ENCODE measurements at regions not wholly inside any gene's neighbourhood (a gene's known extent, or its start where the extent isn't known, plus 50 kb on each side); places are given as distances from the start of the nearest gene placed in this dataset.
"Not testable (repeated sequence)": the region's sequence is repeated elsewhere in the genome, so short reads cannot be mapped to it uniquely, and the experiment has no call there.

DNA sequence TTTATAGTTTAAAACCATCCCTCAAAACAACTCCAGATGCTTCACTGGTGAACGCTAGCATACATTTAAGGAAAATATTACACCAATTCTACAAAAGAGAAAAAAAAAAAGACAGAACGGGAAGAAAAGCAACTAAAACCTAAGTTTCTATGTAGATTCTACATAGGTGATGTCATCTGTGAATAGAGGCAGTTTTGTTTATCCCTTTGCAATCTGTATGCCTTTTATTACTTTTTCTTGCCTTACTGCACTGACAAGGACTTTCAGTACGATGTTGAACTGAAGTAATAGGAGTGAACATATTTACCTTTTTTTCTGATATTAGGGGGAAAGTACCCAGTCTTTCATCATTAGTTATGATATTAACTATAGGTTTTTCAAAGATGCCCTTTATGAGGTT, 101.7 kb upstream of the HAO2 start (continued):
- TF ChIP-seq REST (IDR thresholded peaks at IDR 0.05; ENCODE audit: unreplicated experiment) = no peak
- TF ChIP-seq STAT1 (IDR thresholded peaks at IDR 0.05; ENCODE audit: unreplicated experiment) = no peak
- TF ChIP-seq ETS1 (IDR thresholded peaks at IDR 0.05) = no peak
- TF ChIP-seq CREB1 (CRISPR knock-in tag; IDR thresholded peaks at IDR 0.05; ENCODE audit: low read depth) = no peak
- TF ChIP-seq, protein P1, sequence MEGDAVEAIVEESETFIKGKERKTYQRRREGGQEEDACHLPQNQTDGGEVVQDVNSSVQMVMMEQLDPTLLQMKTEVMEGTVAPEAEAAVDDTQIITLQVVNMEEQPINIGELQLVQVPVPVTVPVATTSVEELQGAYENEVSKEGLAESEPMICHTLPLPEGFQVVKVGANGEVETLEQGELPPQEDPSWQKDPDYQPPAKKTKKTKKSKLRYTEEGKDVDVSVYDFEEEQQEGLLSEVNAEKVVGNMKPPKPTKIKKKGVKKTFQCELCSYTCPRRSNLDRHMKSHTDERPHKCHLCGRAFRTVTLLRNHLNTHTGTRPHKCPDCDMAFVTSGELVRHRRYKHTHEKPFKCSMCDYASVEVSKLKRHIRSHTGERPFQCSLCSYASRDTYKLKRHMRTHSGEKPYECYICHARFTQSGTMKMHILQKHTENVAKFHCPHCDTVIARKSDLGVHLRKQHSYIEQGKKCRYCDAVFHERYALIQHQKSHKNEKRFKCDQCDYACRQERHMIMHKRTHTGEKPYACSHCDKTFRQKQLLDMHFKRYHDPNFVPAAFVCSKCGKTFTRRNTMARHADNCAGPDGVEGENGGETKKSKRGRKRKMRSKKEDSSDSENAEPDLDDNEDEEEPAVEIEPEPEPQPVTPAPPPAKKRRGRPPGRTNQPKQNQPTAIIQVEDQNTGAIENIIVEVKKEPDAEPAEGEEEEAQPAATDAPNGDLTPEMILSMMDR (conservative IDR thresholded peaks at IDR 0.05; ENCODE audit: low read depth in 2 of 2) = no peak
- no peak for TF ChIP-seq POLR2AphosphoS5 (IDR thresholded peaks at IDR 0.05; ENCODE audit: low read depth)
- no peak for TF ChIP-seq ZNF114 (CRISPR knock-in tag; IDR thresholded peaks at IDR 0.05)
- no peak for TF ChIP-seq ZNF331 (CRISPR knock-in tag; IDR thresholded peaks at IDR 0.05; ENCODE audit: low read depth)

DNA sequence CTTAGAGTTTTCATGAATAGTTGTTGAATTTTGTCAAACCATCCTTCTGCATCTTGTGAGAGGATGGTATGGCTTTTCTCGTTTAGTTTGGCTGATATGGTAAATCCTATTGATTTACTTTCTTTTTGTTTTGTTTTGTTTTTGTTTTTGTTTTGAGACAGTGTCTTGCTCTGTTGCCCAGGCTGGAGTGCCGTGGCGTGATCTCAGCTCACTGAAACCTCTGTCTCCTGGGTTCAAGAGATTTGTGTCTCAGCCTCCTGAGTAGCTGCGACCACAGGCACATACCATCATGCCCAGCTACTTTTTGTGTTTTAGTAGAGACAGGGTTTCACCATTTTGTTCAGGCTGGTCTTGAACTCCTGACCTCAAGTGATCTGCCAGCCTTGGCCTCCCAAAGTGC, 101.3 kb upstream of the HAO2 start:
- not testable (repeated sequence) for H3K4me3 Mint-ChIP-seq; H3K27me3 Mint-ChIP-seq (ENCODE audit: insufficient read depth, low read depth, poor library complexity); H3K36me3 Mint-ChIP-seq (ENCODE audit: low read depth); H3K27me3 ChIP-seq (ENCODE audit: insufficient read depth); H3K36me3 ChIP-seq (ENCODE audit: insufficient read depth); H3K9me3 Mint-ChIP-seq; H4K20me1 ChIP-seq (replicated peaks; ENCODE audit: insufficient read depth); DNase-seq (ENCODE audit: low spot score); H3K79me2 ChIP-seq (replicated peaks; ENCODE audit: insufficient read depth); H3K27ac ChIP-seq (ENCODE audit: low read depth); H3F3A ChIP-seq (replicated peaks; ENCODE audit: low read depth); H3K4me3 ChIP-seq; H3K4me2 ChIP-seq; H3K4me1 Mint-ChIP-seq; H3K4me1 ChIP-seq (ENCODE audit: insufficient read depth); H3K9me2 ChIP-seq (ENCODE audit: insufficient read depth); H3K27ac Mint-ChIP-seq; H2AFZ ChIP-seq; ATAC-seq

GRCh38 chr1:119268879-119269278, 99.7 kb upstream of the HAO2 start:
- no peaks in the 10 kb centered on the region for H3K9me2 ChIP-seq (ENCODE audit: insufficient read depth)
- DNase-seq (ENCODE audit: low spot score) = no peak
- no peak overlapping the region for H2AFZ ChIP-seq
- no peaks in the 10 kb centered on the region for H3F3A ChIP-seq (replicated peaks; ENCODE audit: low read depth)
- no peak for TF ChIP-seq EZH2 (IDR thresholded peaks at IDR 0.05; ENCODE audit: low read depth, unreplicated experiment)
- TF ChIP-seq CREB1 (CRISPR knock-in tag; IDR thresholded peaks at IDR 0.05; ENCODE audit: low read depth) = no peak
- no peak for TF ChIP-seq NANOG (IDR thresholded peaks at IDR 0.05; ENCODE audit: borderline replicate concordance)
- TF ChIP-seq EZH2phosphoT487 (IDR thresholded peaks at IDR 0.05; ENCODE audit: unreplicated experiment) = no peak
- TF ChIP-seq, protein P1 (conservative IDR thresholded peaks at IDR 0.05; ENCODE audit: low read depth in 2 of 2) = no peak
- H3K27me3 ChIP-seq (ENCODE audit: insufficient read depth) = no peaks in the 10 kb centered on the region
- no peak overlapping the region for H3K27ac ChIP-seq (ENCODE audit: low read depth)
- no peak for ATAC-seq
- H3K36me3 ChIP-seq (ENCODE audit: insufficient read depth) = no peaks in the 10 kb centered on the region
- H3K27ac Mint-ChIP-seq = no peak overlapping the region
- H3K4me1 Mint-ChIP-seq = no peaks in the 10 kb centered on the region
- no peak overlapping the region for H3K4me2 ChIP-seq
- H3K9me3 Mint-ChIP-seq = peaks cover 4% of the 10 kb centered on the region; the same call in 1 of the 3 replicates
- H3K79me2 ChIP-seq (replicated peaks; ENCODE audit: insufficient read depth) = no peaks in the 10 kb centered on the region
- H4K20me1 ChIP-seq (replicated peaks; ENCODE audit: insufficient read depth) = no peaks in the 10 kb centered on the region
- H3K36me3 Mint-ChIP-seq (ENCODE audit: low read depth) = no peaks in the 10 kb centered on the region
- no peak overlapping the region for H3K4me3 Mint-ChIP-seq
- H3K4me1 ChIP-seq (ENCODE audit: insufficient read depth) = no peaks in the 10 kb centered on the region
- no peak overlapping the region for H3K4me3 ChIP-seq
- peaks cover 1% of the 10 kb centered on the region for H3K27me3 Mint-ChIP-seq (ENCODE audit: insufficient read depth, low read depth, poor library complexity)

All from GM23338 (cell line).